ENCODE measurements at regions not wholly inside any gene's neighbourhood (a gene's known extent, or its start where the extent isn't known, plus 50 kb on each side); places are given as distances from the start of the nearest gene placed in this dataset.

DNA sequence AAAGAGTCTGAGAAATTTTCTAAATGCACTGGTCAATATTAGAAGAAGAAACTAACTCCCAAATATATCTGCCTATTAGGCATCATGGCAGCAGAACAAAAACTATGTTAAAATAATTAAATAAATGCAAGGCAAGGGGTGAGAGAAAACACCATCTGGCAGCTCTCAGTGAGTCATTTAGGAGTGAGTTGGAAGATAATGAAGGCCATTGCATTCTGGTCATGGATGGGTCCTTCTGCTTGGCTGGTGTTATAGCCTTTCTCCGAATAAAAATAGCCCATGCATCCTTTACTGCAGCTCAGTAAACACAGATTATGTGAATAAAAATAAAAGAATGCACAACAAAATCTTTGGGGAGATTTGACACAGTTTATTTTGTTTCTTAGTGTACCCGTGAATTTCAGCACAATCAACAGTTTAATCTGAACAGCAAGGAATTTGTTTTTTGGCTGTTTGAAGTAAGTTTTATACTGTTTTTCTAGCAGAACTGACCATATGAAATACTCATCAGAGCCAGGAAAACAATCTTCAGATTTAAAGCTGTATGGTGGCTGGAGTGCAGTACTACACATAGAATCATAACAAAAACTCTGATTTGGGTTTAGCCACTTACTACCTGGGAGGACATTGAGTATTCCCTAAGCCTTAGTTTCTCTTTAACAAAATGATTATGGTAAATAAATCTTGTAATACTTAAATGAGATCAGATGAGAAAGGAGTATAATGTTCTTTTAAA lies 225.1 kb upstream of the ITGA4 start:
- TF ChIP-seq ISL1 (CRISPR knock-in tag; IDR thresholded peaks at IDR 0.05) (no peak), ZFP3 (CRISPR knock-in tag; IDR thresholded peaks at IDR 0.05) (no peak), PATZ1 (CRISPR knock-in tag; IDR thresholded peaks at IDR 0.05; ENCODE audit: borderline replicate concordance) (no peak)

Measured in SK-N-SH treated with all-trans-retinoic acid at 6 μM for 48 hours (cell line).